Fibroblast of lung (primary cell): ENCODE measurements at regions not wholly inside any gene's neighbourhood (a gene's known extent, or its start where the extent isn't known, plus 50 kb on each side); places are given as distances from the start of the nearest gene placed in this dataset.

Experiments used
- DNase-seq, 2 donors: peaks; one replicate each; pipeline versions ENCODE4 v3.0.0 to v3.0.0-alpha.2; 2010; ENCODE audit warnings: low read depth in 2 of 2
- H2AFZ ChIP-seq: 2 replicates; pipeline ENCODE4 v1.5.1; 2012; ENCODE audit warnings: low read length, control low read depth, inconsistent platforms
- H3K27ac ChIP-seq: 2 replicates; pipeline ENCODE4 v1.5.1; 2011; ENCODE audit warnings: low read length, control low read depth; ENCODE audit not compliant: insufficient read depth
- H3K27me3 ChIP-seq: 2 replicates; pipeline ENCODE4 v1.5.1; 2011; ENCODE audit warnings: mild to moderate bottlenecking, low read length; ENCODE audit not compliant: control insufficient read depth, insufficient read depth
- H3K36me3 ChIP-seq: 2 replicates; pipeline ENCODE4 v1.5.1; 2011; ENCODE audit warnings: low read length; ENCODE audit not compliant: control insufficient read depth, insufficient read depth
- H3K4me1 ChIP-seq: 2 replicates; pipeline ENCODE4 v1.5.1; 2011; ENCODE audit warnings: low read length; ENCODE audit not compliant: control insufficient read depth, insufficient read depth; ENCODE audit errors: extremely low read depth
- H3K4me2 ChIP-seq: 2 replicates; pipeline ENCODE4 v1.5.1; 2011; ENCODE audit warnings: low read length, control low read depth; ENCODE audit not compliant: insufficient read depth; ENCODE audit errors: extremely low read depth
- H3K4me3 ChIP-seq, 4 experiments: fragments of 200-600 bp in 1 of 4; sonication (generic) in 1 of 4; replicated peaks in 1 of 4; 2 replicates each; pipeline ENCODE4 v1.5.1; 2011 to 2016; ENCODE audit warnings: low read length in 4 of 4, low read depth in 3 of 4, mild to moderate bottlenecking in 3 of 4, control low read depth in 2 of 4, inconsistent platforms in 1 of 4, mixed read lengths in 1 of 4; ENCODE audit not compliant: insufficient read depth in 1 of 4; ENCODE audit errors: control extremely low read depth in 1 of 4
- H3K79me2 ChIP-seq: 2 replicates; pipeline ENCODE4 v1.5.1; 2012; ENCODE audit warnings: mild to moderate bottlenecking, low read length, inconsistent platforms; ENCODE audit not compliant: control insufficient read depth, insufficient read depth
- H3K9ac ChIP-seq: 2 replicates; pipeline ENCODE4 v1.5.1; 2011; ENCODE audit warnings: mild to moderate bottlenecking, low read length, control low read depth; ENCODE audit not compliant: insufficient read depth
- H3K9me3 ChIP-seq: 2 replicates; pipeline ENCODE4 v1.5.1; 2012; ENCODE audit warnings: low read depth, low read length; ENCODE audit not compliant: control insufficient read depth, insufficient read depth
- H4K20me1 ChIP-seq: 2 replicates; pipeline ENCODE4 v1.5.1; 2011; ENCODE audit warnings: low read length; ENCODE audit not compliant: control insufficient read depth, insufficient read depth; ENCODE audit errors: extremely low read depth
- CTCF ChIP-seq, 2 donors: IDR thresholded peaks in 1 of 2; conservative IDR thresholded peaks in 1 of 2; 1 replicate in 1 of 2; 2 replicates in 1 of 2; pipeline ENCODE4 v1.5.1; 2011 to 2012; ENCODE audit warnings: low read length in 2 of 2, control low read depth in 1 of 2, inconsistent platforms in 1 of 2, low read depth in 1 of 2, mild to moderate bottlenecking in 1 of 2
- EZH2 ChIP-seq: IDR thresholded peaks from 2 replicates; pipeline ENCODE4 v1.5.1; 2012; ENCODE audit warnings: low read length, control low read depth, mild to moderate bottlenecking; ENCODE audit errors: missing control alignments

GRCh38 chr13:59527500-59527899 lies 636.2 kb downstream of the DIAPH3 start:
- H4K20me1 ChIP-seq = no peaks in the 10 kb centered on the region
- no peak overlapping the region for H2AFZ ChIP-seq
- no peak overlapping the region for H3K4me2 ChIP-seq
- no peak overlapping the region for H3K9ac ChIP-seq
- H3K79me2 ChIP-seq = no peaks in the 10 kb centered on the region
- no peaks in the 10 kb centered on the region for H3K27me3 ChIP-seq
- TF ChIP-seq EZH2 (no peak), CTCF (conservative IDR thresholded peaks at IDR 0.05 in 1 of 2, IDR thresholded peaks at IDR 0.05 in 1 of 2; ENCODE audit: low read depth in 1 of 2, low read length in 2 of 2) (no peak)
- no peak overlapping the region for H3K4me3 ChIP-seq
- no peaks in the 10 kb centered on the region for H3K9me3 ChIP-seq
- no peak for DNase-seq
- peaks cover 4% of the 10 kb centered on the region for H3K4me1 ChIP-seq
- H3K27ac ChIP-seq = no peak overlapping the region
- no peaks in the 10 kb centered on the region for H3K36me3 ChIP-seq

GRCh38 chr13:59531571-59532091 lies 632.1 kb downstream of the DIAPH3 start:
- H3K9ac ChIP-seq = no peak overlapping the region
- H4K20me1 ChIP-seq = no peaks in the 10 kb centered on the region
- H3K27ac ChIP-seq = no peak overlapping the region
- H3K79me2 ChIP-seq = no peaks in the 10 kb centered on the region
- no peak overlapping the region for H3K4me2 ChIP-seq
- no peaks in the 10 kb centered on the region for H3K27me3 ChIP-seq
- no peaks in the 10 kb centered on the region for H3K9me3 ChIP-seq
- DNase-seq = peak; percentile 87 to 96
- no peaks in the 10 kb centered on the region for H3K36me3 ChIP-seq
- TF ChIP-seq EZH2 = no peak
- TF ChIP-seq CTCF (conservative IDR thresholded peaks at IDR 0.05 in 1 of 2, IDR thresholded peaks at IDR 0.05 in 1 of 2; ENCODE audit: low read depth in 1 of 2, low read length in 2 of 2) = no peak
- peak overlapping the region; percentile 39 for H2AFZ ChIP-seq
- peaks cover 4% of the 10 kb centered on the region for H3K4me1 ChIP-seq
- H3K4me3 ChIP-seq = no peak overlapping the region

- Histone ChIP-seq H3K27me3 (no peaks in the 10 kb centered on the region), H3K9ac (no peak overlapping the region), H3K9me3 (no peaks in the 10 kb centered on the region), H3K36me3 (no peaks in the 10 kb centered on the region), H3K4me3 (no peak overlapping the region), H3K79me2 (no peaks in the 10 kb centered on the region), H4K20me1 (no peaks in the 10 kb centered on the region), H3K27ac (no peak overlapping the region), H3K4me1 (peaks cover 4% of the 10 kb centered on the region), H3K4me2 (no peak overlapping the region), H2AFZ (no peak overlapping the region)
- peak in 1 of 2 donors; percentile 42 for DNase-seq
- TF ChIP-seq CTCF (conservative IDR thresholded peaks at IDR 0.05 in 1 of 2, IDR thresholded peaks at IDR 0.05 in 1 of 2; ENCODE audit: low read depth in 1 of 2, low read length in 2 of 2) (no peak), EZH2 (no peak)
These were observed 631.3 kb downstream of the DIAPH3 start for GRCh38 chr13:59532405-59532804.
